ENCODE measurements at regions not wholly inside any gene's neighbourhood (a gene's known extent, or its start where the extent isn't known, plus 50 kb on each side); places are given as distances from the start of the nearest gene placed in this dataset.
"Not testable (repeated sequence)": the region's sequence is repeated elsewhere in the genome, so short reads cannot be mapped to it uniquely, and the experiment has no call there.

DNA sequence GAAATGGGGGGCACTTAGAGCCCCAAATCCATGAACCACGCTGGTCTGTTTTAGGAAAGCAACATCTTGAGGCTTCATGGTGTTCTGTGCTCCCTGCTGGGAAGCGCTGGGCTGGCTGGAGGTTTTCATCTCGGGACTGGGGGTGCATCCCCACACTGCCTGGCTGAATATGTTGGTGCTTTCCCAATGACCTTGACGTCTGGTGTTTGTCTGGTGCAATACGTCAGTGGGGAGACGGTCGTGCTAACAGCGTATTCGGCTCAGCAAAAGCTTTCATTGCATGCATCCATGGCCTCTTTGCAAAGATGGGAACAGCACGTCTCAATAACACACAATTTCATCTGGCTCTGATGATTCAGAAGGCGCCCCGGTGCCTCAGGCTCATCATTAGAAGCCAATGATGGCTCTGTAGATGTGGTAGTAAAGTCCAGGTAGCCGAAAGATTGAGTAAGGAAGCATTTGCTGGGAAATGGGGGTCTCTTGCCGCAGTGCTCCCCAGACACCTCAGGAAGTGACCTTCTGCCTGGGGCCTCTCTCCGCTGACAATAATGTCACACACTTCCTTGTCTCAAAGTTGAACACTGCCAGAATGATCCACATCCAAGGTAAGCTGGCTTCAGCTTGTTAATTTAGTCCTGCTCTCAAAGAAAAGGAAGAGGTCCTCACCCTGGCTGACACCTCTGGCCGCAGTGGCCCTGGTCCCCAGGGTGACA lies 97.7 kb downstream of the ING1 start:
- DNase-seq (ENCODE audit: low read depth) = no peak

DNA sequence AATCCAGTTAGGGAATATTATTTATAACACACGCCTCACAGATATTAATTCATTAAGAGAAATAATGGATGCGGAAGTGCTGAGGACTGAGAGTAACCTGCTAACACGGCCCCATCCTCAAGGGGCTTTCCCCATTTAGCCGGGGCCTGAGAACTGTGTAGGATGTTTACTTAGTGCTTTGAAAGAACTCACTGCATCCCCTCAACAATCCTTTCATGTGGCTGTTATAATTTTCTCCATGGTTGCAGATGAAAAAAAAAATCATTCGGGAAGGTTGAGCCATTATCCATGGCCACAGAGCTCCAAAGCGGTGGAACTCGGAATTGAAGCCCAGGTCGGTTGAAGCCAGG lies 98.2 kb downstream of the ING1 start:
- no peak for DNase-seq (ENCODE audit: low read depth)

DNA sequence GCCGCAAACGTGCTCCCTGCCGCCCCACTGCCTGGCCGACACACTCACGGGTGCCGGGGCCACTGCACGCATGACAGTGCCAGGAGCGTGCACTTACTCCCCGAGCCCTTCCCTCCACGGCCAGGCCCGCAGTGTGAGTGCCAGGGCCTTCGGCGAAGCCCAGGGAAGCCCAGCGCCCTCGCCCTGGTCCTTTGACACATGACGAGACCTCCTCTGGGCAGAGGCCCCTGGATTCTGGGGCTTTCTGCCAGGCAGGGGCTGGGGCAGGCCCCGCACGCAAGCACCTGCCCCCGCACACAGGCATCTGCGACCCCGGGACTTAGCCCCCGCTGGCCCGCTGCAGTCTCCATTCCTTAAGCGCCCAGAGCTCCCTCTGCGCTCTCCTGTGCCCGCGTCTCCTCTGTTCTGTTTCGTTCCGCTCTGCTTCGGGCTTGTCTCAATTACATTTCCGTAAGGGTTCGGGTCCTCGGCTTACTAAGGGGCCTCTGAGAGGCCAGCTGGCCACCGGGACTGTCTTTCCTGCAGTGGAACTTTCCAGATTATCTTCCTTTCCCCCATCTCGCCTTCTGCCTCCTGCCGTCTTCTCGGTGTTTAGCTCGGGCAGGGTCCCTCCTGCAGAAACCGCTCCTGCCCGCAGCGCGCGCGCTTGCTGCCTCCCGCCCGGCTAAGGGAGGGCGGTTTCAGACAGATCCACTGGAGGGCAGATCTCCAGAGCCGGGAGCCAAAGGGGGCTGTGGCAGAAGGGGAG lies 98.8 kb downstream of the ING1 start:
- DNase-seq (ENCODE audit: low read depth) = no peak

DNA sequence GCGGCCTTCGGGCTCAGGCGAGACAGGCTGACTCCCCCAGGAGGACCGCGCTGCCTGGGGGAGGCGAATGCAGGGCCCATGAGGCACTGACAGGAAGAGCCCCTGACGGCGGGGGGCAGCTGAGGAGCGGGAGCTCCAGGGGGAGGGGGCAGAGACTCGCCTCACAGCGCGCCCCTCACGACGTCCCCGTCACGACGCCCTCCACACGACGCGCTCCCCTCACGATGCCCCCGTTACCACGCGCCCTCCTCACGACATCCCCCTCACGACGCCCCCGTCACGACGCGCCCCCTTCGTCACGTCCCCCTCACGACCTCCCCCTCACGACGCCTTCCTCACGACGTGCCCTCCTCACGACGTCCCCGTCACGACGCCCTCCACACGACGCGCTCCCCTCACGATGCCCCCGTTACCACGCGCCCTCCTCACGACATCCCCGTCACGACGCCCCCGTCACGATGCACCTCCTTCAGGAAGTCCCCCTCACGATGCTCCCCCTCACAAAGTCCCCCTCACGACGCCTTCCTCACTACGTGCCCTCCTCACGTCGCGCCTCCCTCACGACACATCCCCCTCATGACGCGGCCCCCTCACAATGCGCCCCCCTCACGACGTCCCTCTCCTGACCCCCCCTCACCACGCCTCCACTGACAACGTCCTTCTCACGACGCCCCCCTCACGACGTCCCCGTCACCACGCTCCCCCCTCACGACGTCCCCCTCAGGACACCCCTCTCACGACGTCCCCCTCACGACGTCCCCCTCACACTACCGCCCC lies 99.6 kb downstream of the ING1 start:
- no peak for DNase-seq (ENCODE audit: low read depth)

DNA sequence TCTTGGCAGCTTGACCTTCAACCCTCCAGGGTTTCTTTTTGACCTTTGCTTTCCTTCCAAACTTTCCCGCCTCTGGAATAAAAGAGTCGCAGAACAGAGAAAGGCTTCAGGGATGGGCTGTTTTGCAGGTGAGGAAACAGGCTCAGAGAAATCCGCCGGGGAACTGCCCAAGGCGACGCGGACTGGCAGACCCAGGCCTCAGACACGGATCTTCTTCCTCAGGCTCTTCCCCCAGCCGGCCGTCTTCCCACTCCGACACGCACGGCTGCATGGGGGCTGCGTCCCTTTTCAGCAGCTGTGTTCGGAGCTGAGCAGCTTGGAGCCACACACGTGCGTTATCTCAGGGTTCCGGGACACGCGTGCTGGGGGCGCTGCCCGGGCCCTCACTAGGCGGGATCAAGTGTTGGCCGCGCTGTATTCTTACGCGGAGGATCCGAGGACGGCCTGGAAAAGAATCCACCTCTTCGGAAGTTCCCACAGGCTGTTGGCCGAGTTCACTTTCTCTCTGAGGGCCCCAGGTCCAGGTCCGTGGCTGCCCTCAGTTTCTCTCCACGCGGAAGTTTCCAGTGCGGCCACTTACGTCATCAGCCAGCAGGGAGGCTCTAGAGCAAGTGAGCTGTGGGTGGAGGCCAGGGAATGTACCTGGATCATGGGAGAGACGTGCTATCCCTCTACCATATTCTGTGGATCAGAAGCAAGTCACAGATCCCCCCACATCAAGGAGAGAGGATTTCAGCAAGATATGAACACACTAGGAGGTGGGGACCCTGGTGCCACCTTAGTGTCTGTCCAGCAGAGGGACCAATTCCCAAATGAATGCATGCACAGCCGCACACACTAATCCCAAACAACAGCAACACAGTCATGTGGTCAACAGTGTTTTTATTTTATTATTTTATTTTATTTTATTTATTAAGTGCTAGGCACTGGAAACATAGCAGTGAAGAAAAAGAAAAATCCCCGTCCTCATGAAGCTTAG lies 100.4 kb downstream of the ING1 start:
- no peak for DNase-seq (ENCODE audit: low read depth)

DNA sequence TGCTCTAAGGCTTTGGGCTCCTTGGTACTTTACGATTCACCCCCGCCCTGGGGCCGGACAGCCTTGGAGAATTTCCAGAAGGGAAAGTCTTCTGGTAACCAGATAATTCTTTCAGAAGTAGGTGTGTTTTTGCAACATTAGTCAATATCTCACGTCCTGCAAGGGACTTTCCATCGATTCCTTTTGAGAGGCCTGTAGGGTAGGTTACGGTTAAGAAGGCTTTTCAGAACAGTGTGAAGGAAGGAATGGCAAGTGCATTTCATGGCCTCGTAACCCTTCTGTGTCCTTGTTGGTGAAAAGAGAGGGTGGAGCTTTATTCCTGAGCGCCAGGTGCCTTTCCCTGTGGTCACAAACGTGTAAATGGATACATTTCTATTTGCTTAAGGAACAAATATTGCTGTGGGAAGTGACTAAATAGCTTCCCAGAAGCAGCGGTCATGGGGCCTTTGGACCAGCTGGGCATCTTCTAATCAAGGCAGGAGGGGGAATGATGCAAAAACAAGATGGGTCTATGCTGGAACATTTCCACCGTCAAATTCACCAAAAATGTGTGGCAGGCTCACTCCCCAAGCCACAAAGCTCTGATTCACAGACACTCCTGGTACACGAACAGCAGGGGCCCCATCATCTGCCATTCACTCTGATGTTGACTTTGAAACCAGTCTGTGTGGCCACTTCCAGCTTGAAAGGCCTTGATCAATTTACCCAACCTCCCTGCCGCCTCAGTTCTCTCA lies 99.2 kb downstream of the ANKRD10 start:
- no peak for DNase-seq (ENCODE audit: low read depth)

DNA sequence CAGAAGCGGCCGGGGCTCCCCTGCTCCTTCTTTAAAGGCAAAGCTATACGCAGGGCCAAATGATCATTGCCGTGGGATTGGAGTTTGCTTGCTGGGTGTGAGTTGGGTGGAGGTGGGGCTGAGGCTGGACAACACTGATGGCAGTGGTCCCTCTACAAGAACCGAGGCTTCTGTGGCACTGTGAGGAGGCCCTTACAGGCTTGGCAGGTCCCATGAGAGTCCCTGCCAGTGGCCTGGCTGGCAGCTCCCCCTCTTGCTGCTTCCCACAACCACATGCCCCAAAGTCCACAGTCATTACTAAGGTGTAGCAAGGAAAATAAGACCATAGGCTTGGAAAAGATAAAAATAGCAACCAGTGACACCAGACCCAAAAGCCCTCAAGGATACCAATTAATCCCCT lies 98.4 kb downstream of the ANKRD10 start:
- DNase-seq (ENCODE audit: low read depth) = no peak

DNA sequence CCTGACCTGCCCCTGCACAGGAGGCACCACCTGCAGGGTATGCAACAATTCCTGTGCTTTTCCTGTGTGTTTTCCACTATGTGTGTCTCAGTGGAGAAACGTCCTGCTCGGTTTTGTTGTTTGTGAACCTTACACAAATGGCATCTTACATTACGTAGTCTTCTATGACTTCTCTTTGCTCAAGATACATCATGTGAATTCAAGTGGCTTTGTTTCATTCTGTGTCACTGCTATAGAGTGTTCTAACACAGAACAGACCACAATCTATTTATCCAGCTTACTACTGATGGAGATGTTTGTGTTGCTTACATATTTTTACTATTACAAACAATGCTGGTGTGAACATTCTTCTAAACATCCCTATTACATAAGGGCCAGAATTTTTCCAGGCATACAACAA lies 97.7 kb downstream of the ANKRD10 start:
- DNase-seq (ENCODE audit: low read depth) = no peak

DNA sequence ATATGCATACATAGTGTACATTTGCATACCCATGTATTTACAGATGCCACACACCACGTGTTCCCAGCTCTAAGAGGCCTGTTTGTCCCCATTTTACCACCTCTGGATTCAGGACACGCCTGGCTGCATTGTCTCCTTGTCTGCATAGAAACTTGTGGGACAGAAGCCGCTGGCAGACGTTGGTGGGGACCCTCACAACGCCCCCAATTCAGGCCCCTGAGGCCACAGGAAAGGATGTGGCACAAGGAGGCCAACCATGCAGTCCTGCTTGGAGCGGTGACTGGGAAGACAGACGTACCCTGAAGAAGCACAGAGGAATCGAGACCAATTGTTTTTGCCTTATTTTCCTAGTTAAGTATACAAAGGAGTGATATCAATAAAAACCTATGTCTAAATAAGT lies 96.1 kb downstream of the ANKRD10 start:
- DNase-seq (ENCODE audit: low read depth) = no peak

DNA sequence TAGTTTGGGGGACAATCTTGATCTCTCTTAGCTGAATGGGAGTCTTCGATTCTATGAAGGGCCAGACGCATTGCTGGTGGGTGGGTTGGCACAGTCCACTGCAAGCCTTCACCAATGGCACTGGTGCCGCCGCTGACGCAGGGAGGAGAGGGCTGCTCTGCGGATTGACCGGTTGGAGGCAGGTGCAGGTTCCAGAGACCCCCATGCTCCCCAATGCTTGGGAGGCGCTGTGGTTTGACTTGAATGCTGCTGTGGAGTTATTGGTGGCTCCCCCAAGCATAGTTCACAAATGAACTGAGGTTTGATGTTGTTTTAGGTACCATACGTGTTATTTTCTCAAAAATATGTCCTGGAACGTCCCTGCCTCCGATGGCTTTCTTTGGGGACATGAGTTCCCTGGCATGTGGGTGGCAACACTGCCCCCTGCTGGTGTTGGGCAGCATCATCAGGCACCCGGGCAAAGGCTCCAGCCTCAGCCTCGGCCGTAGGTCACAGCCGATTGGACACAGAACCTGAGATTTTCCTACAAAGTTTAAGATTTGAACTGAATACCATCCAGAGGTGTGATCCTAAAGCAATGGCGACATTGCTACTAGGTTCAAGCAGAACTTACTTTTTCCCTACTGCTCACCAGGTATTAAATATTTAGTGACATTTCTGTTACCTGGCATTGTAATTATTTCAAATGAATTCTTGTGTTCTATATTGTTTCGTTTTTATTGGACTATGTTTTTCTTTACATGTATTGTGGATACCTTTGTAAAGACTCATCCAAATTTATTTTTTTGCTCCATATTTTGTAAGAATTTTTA lies 95.5 kb downstream of the ANKRD10 start:
- peak; percentile 20 for DNase-seq (ENCODE audit: low read depth)

DNA sequence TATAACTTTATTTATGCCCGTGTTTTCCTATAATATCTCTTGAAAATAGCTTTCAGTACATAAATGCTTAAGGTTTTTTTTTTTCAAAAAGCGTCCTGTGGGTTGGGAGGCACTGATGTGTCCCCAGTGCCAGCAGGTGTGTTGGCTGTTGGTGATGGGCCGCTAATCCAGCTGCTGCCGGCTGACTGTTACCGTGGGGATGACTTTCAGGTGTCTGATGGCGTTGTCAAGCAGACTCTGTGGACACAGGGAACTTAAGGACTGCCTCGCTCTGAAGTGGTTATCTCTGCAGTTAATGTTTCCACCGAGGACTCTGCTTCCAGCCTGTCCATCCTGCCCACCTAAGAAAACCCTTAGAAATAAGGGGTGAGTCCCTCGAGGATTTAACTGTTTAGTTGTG lies 94.5 kb downstream of the ANKRD10 start:
- no peak for DNase-seq (ENCODE audit: low read depth)

DNA sequence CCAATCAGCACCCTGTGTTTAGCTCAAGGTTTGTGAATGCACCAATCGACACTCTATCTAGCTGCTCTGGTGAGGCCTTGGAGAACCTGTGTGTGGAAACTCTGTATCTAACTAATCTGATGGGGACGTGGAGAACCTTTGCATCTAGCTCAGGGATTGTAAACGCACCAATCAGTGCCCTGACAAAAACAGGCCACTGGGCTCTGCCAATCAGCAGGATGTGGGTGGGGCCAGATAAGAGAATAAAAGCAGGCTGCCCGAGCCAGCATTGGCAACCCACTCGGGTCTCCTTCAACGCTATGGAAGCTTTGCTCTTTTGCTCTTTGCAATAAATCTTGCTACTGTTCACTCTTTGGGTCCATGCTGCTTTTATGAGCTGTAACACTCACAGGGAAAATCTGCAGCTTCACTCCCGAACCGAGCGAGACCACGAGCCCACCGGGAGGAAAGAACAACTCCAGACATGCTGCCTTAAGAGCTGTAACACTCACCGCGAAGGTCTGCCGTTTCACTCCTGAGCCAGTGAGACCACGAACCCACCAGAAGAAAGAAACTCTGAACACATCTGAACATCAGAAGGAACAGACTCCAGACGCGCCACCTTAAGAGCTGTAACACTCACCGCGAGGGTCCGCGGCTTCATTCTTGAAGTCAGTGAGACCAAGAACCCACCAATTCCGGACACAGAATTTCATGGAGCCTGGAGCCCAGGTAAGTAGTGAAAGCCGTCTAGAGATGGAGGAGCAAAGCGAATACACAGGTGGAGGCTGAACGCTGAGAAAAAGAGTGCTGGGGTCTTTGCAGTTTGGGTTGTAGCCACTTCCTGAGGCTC lies 92.8 kb downstream of the ANKRD10 start:
- DNase-seq (ENCODE audit: low read depth) = not testable (repeated sequence)

DNA sequence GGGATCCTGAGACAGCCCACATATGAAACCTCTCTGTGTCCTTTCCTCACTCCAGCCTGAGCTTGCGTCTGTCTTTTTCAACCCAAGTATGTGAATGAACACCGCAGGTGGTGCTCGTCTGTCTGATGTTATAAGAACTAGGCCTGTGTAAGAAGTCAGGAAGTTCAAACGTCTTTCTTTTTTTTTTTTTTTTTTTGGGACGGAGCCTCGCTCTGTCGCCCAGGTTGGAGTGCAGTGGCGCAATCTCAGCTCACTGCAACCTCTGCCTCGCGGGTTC lies 92.3 kb downstream of the ANKRD10 start:
- no peak for DNase-seq (ENCODE audit: low read depth)

DNA sequence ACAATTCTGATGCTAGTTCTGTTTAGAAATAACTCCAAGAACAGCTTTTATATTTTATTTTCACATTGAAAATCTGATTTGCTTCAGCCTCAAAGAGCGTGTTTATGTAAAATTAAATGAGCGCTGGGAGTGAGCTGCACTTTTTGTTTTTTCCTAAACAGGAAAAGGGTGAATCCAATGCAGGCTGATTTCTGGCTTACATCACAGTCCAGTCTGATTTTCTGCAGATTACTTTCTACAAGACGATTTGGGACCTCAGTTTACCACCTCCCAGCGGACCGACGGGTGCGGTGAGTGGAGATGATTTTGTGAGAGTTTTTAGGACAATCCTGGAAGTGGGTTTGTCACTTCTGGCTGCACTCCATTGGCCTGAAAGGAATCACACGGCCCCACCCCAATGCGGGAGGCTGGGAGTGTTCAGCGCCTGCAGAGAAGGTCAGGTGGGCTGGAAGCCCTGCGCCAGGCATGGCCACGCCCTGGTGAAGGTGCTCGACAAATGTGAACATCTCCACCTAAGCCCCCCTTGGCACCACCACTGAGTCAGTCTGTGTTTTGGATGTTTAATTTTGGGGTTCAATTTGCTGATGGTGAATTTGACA lies 90.1 kb downstream of the ANKRD10 start:
- DNase-seq (ENCODE audit: low read depth) = no peak

DNA sequence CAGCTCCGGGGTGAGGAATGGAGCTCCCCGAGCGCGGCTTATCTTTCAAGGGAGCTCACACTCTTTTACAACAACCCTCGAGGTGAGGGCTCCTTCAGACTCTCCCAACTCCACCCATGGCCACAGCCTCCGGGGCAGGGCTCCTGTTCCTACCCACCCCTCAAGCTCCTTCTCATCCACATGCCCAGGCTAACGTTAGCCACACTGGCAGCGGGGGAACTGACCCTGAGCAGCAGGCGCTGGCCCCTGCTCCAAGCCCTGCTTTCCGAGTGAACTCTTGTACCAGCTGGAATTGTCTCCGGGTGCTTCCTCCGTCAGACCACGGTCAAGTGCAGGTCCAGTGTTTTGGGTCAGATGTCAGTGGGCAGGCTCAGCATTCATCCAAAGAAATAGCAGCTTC lies 89.4 kb downstream of the ANKRD10 start:
- no peak for DNase-seq (ENCODE audit: low read depth)

DNA sequence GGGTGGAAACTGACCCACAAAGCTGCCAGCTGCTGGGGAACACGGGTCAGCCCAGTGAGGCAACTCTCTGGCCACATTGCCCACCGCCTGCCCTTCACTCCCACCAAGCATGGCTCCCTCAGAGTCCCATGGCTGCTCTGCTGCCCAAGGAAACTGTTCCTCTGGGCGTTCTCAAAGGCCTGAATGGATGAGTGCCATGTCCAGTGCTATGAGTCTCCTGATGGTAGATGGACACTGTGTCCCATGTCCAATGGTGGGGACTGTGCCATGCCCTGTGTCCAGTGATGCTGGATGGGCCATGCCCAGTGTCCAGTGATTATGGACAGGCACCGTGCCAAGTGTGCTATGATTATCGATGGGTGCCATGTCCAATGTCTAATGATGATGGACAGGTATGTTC lies 88.8 kb downstream of the ANKRD10 start:
- DNase-seq (ENCODE audit: low read depth) = no peak

DNA sequence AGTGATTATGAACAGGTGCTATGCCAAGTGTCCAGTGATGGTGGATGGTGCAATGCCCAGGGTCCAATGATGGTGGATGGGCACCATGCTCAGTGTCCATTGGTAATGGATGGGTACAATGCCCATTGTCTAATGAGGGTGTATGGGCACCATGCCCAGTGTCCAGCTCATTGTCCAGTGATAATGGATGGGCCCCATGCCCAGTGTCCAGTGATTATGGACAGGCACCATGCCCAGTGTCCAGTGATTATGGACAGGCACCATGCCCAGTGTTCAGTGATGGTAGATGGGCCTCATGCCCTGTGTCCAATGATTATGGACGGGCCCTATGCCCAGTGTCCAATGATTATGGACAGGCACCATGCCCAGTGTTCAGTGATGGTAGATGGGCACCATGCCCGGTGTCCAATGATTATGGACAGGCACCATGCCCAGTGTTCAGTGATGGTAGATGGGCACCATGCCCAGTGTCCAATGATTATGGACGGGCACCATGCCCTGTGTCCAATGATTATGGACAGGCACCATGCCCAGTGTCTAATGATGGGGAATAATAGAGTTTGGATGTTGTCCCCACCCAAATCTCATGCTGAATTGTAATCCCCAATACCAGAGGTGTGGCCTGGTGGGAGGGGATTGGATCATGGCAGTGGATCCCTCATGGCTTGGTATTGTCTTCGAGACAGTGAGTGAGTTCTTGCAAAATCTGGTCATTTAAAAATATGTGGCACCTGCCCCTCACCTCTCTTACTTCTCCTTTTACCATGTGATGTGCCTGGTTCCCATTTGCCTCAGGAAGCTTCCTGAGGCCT lies 87.8 kb downstream of the ANKRD10 start:
- no peak for DNase-seq (ENCODE audit: low read depth)

All from non-pigmented ciliary epithelial cell (primary cell).